ENCODE measurements at regions not wholly inside any gene's neighbourhood (a gene's known extent, or its start where the extent isn't known, plus 50 kb on each side); places are given as distances from the start of the nearest gene placed in this dataset.
A peak's percentile ranks its signal among the peaks of the same experiment; 100 is the strongest.

DNA sequence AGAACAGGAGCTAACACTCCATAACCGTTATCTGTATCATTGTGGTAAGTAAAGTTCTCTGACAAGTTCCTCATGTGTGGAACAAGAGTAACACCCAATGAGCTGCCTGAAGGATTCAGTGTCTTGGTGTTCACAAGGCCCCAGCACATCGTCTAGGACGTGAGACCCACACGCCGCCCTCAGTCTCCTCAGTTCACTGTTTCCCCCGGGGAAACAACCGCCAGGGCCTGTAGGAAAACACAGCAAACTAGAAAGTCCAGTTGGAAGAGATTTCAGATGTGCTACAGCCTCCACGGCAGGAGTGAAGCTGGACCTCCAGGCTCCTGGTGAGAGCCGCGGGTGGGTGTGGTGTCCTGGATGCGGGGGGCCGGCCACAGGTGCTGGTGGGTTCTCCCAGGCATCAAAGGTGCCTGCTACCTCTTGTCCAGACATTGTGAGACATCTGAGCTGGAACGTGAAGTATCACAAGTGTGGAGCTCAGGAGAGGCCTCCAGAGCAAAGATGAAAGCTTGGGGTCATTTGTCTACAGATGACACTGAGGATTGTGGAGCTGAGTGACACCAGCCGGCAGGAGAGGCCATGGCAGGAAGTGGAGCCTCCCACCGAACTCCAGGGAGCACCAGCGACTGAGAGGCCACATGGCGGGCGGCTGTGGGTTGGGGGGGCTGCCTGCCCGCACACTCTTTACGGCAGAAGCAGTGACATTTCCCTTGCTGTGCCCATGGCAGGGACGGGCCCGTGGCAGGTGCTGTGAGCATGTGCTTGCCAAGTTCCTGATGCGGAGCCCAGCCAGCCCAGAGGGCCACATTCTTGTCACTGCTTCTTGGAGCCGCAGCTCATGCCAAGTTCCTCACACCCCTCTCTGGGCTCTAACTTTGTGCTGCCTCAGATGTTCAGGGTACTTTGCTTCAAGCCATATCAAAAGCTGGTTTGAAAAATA lies 131.2 kb downstream of the TMEM18 start:
- DNase-seq, result no peak

- no peak for DNase-seq
Observed at GRCh38 chr2:545228-545627, 132.0 kb downstream of the TMEM18 start.

GRCh38 chr2:538646-539045 lies 138.6 kb downstream of the TMEM18 start:
- no peak for DNase-seq

- no peak for DNase-seq
Observed at GRCh38 chr2:535222-535621, 142.0 kb downstream of the TMEM18 start.

- no peak for DNase-seq
Observed at GRCh38 chr2:529852-530251, 147.4 kb downstream of the TMEM18 start.

GRCh38 chr2:529424-529823 lies 147.8 kb downstream of the TMEM18 start:
- DNase-seq, result peak; percentile 15

DNA sequence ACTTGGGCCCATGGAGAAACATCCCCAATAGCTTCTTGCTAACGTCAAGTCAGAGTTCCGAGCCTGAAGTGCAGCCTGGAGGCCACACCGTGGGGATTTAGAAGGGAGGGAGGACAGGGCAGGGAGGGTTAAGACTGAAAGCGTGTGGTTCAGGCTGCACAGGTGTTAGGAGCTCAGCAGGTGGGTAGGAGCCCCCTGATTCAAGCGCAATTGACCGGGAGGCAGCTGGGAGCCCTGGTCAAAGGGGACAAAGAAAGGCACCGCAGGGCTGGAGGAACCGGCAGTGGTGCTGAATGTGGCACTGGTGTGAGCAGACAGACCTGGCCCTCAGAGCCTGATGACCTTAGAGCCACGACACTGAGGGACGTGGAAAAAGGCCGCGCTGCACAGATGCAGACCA lies 149.6 kb downstream of the TMEM18 start:
- no peak for DNase-seq

- DNase-seq, result no peak
Observed at GRCh38 chr2:526918-527317, 150.3 kb downstream of the TMEM18 start.

GRCh38 chr2:525611-526010 lies 151.6 kb downstream of the TMEM18 start:
- no peak for DNase-seq

- no peak for DNase-seq
Observed at GRCh38 chr2:525021-525420, 152.2 kb downstream of the TMEM18 start.

GRCh38 chr2:524442-524841 lies 152.8 kb downstream of the TMEM18 start:
- DNase-seq, result no peak

- no peak for DNase-seq
Observed at GRCh38 chr2:523698-524270, 153.4 kb downstream of the TMEM18 start.

- no peak for DNase-seq
Observed at GRCh38 chr2:522776-523175, 154.4 kb downstream of the TMEM18 start.

GRCh38 chr2:521853-522530 lies 155.2 kb downstream of the TMEM18 start:
- no peak for DNase-seq

GRCh38 chr2:520663-521340 lies 156.4 kb downstream of the TMEM18 start:
- DNase-seq, result no peak

DNA sequence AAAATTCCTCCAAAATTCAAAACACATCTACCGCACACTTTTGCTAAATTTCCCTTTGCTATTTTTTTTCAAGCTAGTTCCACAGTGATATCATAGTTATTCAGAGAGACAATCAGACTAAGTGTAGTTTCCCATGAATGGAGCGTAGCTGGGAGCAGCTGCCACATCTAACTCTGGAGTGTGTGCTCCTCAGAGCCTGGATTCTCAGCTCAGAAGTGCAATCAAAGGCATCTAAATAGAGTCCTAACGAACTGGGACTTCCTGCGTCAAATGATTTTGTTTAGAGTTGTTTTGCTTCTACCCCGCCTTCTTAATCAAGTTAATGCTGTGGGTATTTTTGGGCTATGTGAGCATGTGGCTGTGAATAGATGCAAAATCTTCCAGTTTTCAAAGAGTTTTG lies 160.3 kb downstream of the TMEM18 start:
- no peak for DNase-seq

DNA sequence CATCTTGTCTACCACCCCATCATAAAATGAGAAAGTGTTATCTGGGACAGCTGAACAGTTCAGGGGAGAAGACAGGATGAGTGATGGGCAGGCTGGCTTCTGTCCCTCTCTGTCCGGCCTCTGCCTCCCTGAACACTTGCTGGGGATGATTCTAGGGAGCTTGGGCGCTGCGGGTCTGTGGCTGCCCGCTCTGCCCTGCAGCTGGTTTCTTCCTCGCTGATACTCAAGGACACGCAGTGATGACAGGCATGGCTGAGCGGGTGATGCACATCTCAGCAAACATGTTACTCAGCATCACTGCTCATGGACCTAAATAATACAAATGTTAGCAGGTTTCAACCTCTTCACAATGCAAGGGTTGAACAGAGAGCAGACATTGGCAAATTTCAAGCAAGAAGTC lies 161.1 kb downstream of the TMEM18 start:
- no peak for DNase-seq

- no peak for DNase-seq
Observed at GRCh38 chr2:515441-516127, 161.6 kb downstream of the TMEM18 start.

- DNase-seq, result no peak
Observed at GRCh38 chr2:513981-514706, 163.1 kb downstream of the TMEM18 start.

DNA sequence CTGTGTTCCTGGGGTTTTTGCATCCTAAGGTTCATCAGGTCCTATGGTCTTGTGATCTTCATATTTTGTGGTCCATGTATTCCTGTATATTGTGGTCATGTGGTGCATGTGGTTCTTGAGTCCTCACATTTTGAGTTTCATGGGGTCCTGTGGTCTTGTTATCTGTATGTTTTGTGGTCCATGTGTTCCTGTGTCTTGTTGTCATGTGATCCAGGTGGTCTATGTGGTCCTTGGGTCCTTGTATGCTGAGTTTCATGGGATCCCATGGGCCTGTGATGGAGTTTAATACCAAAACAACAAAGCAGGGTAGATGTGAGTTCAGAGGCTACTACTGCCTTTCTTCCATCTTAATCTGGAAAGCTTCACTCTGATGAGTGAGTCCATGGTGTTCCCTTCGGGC lies 166.4 kb downstream of the TMEM18 start:
- DNase-seq, result no peak

GRCh38 chr2:509888-510287 lies 167.3 kb downstream of the TMEM18 start:
- no peak for DNase-seq

DNA sequence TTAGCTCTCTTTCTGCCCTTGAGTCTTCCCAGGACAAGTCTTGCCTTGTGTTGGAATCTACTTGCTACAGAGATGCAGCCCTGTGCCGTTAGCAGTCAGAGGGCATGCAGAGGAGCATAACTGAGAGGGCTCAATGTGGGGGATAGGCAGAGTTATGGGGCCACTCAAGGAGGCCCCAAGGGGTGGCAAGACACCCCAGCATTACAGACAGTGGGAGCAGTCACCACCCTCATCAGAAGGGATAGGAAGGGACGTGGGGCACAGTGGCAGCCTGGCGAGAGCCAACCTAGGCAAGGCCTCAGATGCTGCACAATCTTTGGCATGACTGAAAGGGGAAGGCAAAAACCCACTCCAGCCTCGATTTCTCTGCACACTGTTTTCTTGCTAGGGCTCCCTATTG lies 169.1 kb downstream of the TMEM18 start:
- no peak for DNase-seq
